Thyroid gland (tissue), 4 donors: ENCODE measurements at regions not wholly inside any gene's neighbourhood (a gene's known extent, or its start where the extent isn't known, plus 50 kb on each side); places are given as distances from the start of the nearest gene placed in this dataset.

Experiments
- CTCF ChIP-seq, 6 experiments: fragments of 200-600 bp in 3 of 6; fragments of 450-650 bp in 3 of 6; sonication (generic) in 3 of 6; IDR thresholded peaks; one replicate each; pipeline ENCODE4 v1.5.1; 2016 to 2019; ENCODE audit warnings: antibody characterized with exemption in 6 of 6, mild to moderate bottlenecking in 2 of 6, inconsistent platforms in 1 of 6, moderate library complexity in 1 of 6
- POLR2A ChIP-seq, 2 donors: fragments of 450-650 bp; IDR thresholded peaks; one replicate each; pipeline ENCODE4 v1.6.1; 2017; ENCODE audit warnings: antibody characterized with exemption in 2 of 2, mild to moderate bottlenecking in 2 of 2, moderate library complexity in 1 of 2

GRCh38 chr5:82439750-82440445 lies 161.7 kb upstream of the RPS23 start:
- no peak for TF ChIP-seq CTCF (IDR thresholded peaks at IDR 0.05)
- no peak for TF ChIP-seq POLR2A (IDR thresholded peaks at IDR 0.05)
